GM12878 (cell line): ENCODE measurements at regions not wholly inside any gene's neighbourhood (a gene's known extent, or its start where the extent isn't known, plus 50 kb on each side); places are given as distances from the start of the nearest gene placed in this dataset.

Experiments used
- ATAC-seq: fragments of 200-7000 bp; cut with Tn5 transposase; 3 replicates; pipeline ENCODE4 v1.9.1; 2020; ENCODE audit warnings: mild to moderate bottlenecking, moderate library complexity
- BruUV-seq: library from RNA; stranded (reverse); fragments of 400-500 nt; replicated peaks from 2 replicates; lab custom pipeline; 2021; lab: Mats Ljungman, UMichigan
- CTCF ChIA-PET: fragments of 300-600 bp; sonication (Branson Sonifier 250); formaldehyde crosslinking; extraction: SDS; loops from one replicate; lab custom pipeline; 2021; ENCODE audit warnings: inconsistent platforms; lab: Yijun Ruan, JAX
- POLR2A ChIA-PET: fragments of 350-600 bp; formaldehyde crosslinking; extraction: SDS; loops from one replicate; lab custom pipeline; 2021; ENCODE audit warnings: inconsistent platforms; lab: Charles Lee
- RAD21 ChIA-PET: fragments of 300-600 bp; sonication (Branson Sonifier 250); formaldehyde crosslinking; loops from one replicate; lab custom pipeline; 2023; ENCODE audit warnings: antibody characterized with exemption; ENCODE audit not compliant: unreplicated experiment; lab: Charles Lee
- SMC1A ChIA-PET: fragments of 300-600 bp; sonication (Branson Sonifier 250); formaldehyde crosslinking; loops from one replicate; lab custom pipeline; 2023; ENCODE audit not compliant: unreplicated experiment, uncharacterized antibody; lab: Charles Lee
- DNase-seq: peaks from one replicate; pipeline ENCODE4 v3.0.0-alpha.2; 2011; ENCODE audit warnings: low read depth, low spot score
- FAIRE-seq: peaks from 3 replicates; lab custom pipeline; 2011; peaks lifted over from hg19 to GRCh38; lab: Jason Lieb, UNC
- H2AFZ ChIP-seq: 2 replicates; pipeline ENCODE4 v1.6.0; 2011; ENCODE audit warnings: low read depth, low read length, control low read depth; ENCODE audit not compliant: control insufficient read depth
- H3K27ac ChIP-seq: 2 replicates; pipeline ENCODE4 v1.5.1; 2011; ENCODE audit warnings: control low read depth; ENCODE audit not compliant: control insufficient read depth, insufficient read depth
- H3K27me3 ChIP-seq, 2 experiments: replicated peaks in 1 of 2; 2 replicates each; pipeline versions ENCODE4 v1.6.0 to v1.6.1; 2011; ENCODE audit warnings: low read length in 1 of 2; ENCODE audit not compliant: control insufficient read depth in 2 of 2, insufficient read depth in 2 of 2
- H3K36me3 ChIP-seq, 2 experiments: 2 replicates each; pipeline ENCODE4 v1.5.1; 2011; ENCODE audit warnings: low read length in 1 of 2; ENCODE audit not compliant: control insufficient read depth in 2 of 2, insufficient read depth in 2 of 2
- H3K4me1 ChIP-seq: 2 replicates; pipeline ENCODE4 v1.6.1; 2011; ENCODE audit warnings: mild to moderate bottlenecking, low read length, moderate library complexity, mixed read lengths; ENCODE audit not compliant: control insufficient read depth, insufficient read depth
- H3K4me2 ChIP-seq: 2 replicates; pipeline ENCODE4 v1.6.0; 2011; ENCODE audit warnings: control low read depth; ENCODE audit not compliant: control insufficient read depth, insufficient read depth
- H3K4me3 ChIP-seq: fragments of 200-600 bp; sonication (generic); 2 replicates; pipeline ENCODE4 v1.5.1; 2016
- H3K79me2 ChIP-seq: 2 replicates; pipeline ENCODE4 v1.6.0; 2011; ENCODE audit warnings: low read length; ENCODE audit not compliant: control insufficient read depth, insufficient read depth
- H3K9ac ChIP-seq: 2 replicates; pipeline ENCODE4 v1.8.0; 2011; ENCODE audit warnings: low read length, control low read depth, mixed read lengths; ENCODE audit not compliant: control insufficient read depth, insufficient read depth
- H3K9me3 ChIP-seq: replicated peaks from 3 replicates; pipeline ENCODE4 v1.5.1; 2011; ENCODE audit warnings: mild to moderate bottlenecking, low read length; ENCODE audit not compliant: control insufficient read depth, insufficient read depth
- H4K20me1 ChIP-seq: 2 replicates; pipeline ENCODE4 v1.6.0; 2011; ENCODE audit not compliant: control insufficient read depth, insufficient read depth
- BMI1 ChIP-seq: fragments of 450-650 bp; IDR thresholded peaks from 2 replicates; pipeline ENCODE4 v1.6.1; 2016; ENCODE audit warnings: mild to moderate bottlenecking, moderate library complexity, borderline replicate concordance
- ESRRA ChIP-seq: IDR thresholded peaks from 2 replicates; pipeline ENCODE4 v1.6.1; 2012; ENCODE audit warnings: mild to moderate bottlenecking, low read length, improper control_type of control experiment
- FOS ChIP-seq: IDR thresholded peaks from 3 replicates; pipeline ENCODE4 v1.6.1; 2011; ENCODE audit warnings: borderline replicate concordance; ENCODE audit not compliant: insufficient read length; ENCODE audit errors: extremely low read depth
- NFIC ChIP-seq: IDR thresholded peaks from 2 replicates; pipeline ENCODE4 v1.6.1; 2012; ENCODE audit warnings: low read depth, mild to moderate bottlenecking, inconsistent platforms, low read length, moderate library complexity
- PAX5 ChIP-seq: IDR thresholded peaks from 2 replicates; pipeline ENCODE4 v1.6.1; 2011; ENCODE audit warnings: low read depth, low read length, borderline replicate concordance
- POLR2AphosphoS5 ChIP-seq: IDR thresholded peaks from 2 replicates; pipeline ENCODE4 v1.6.1; 2011; ENCODE audit warnings: mild to moderate bottlenecking, low read length, inconsistent platforms
- POU2F2 ChIP-seq: IDR thresholded peaks from 3 replicates; pipeline ENCODE4 v1.6.1; 2011; ENCODE audit warnings: low read depth, mild to moderate bottlenecking, low read length, borderline replicate concordance
- SP1 ChIP-seq: IDR thresholded peaks from one replicate; pipeline ENCODE4 v1.6.1; 2011; ENCODE audit warnings: low read depth, low read length
- SUZ12 ChIP-seq: fragments of 200-600 bp; sonication (generic); IDR thresholded peaks from one replicate; pipeline ENCODE4 v1.6.1; 2018; ENCODE audit warnings: antibody characterized with exemption, mild to moderate bottlenecking; ENCODE audit not compliant: unreplicated experiment
- YBX1 ChIP-seq: fragments of 450-650 bp; IDR thresholded peaks from 2 replicates; pipeline ENCODE4 v1.6.1; 2016; ENCODE audit warnings: antibody characterized with exemption
- ZNF207 ChIP-seq: fragments of 450-650 bp; IDR thresholded peaks from 2 replicates; pipeline ENCODE4 v1.6.1; 2014; ENCODE audit warnings: antibody characterized with exemption, mild to moderate bottlenecking, borderline replicate concordance
- WGBS: methylation state at CpG from one replicate; pipeline ENCODE4 v1.1.6; 2016; ENCODE audit warnings: low lambda C conversion rate; ENCODE audit not compliant: insufficient replicate concordance, insufficient coverage; ENCODE audit errors: missing lambda C conversion rate; 5-methylcytosine and 5-hydroxymethylcytosine counted together
- in situ Hi-C: fragments of 300-500 bp; cut with MboI; formaldehyde crosslinking; loops from 9 replicates; pipeline ENCODE4 v1.14.3; 2018; ENCODE audit warnings: mixed read lengths
- intact Hi-C: fragments of 100-400 bp; cut with micrococcal nuclease; formaldehyde crosslinking; loops from one replicate; pipeline ENCODE4 v1.14.2; 2022; ENCODE audit not compliant: unreplicated experiment
- TF ChIP-seq, protein P1 (sequence below): fragments of 450-650 bp; conservative IDR thresholded peaks from 2 replicates; pipeline ENCODE4 v1.6.1; 2017; ENCODE audit warnings: mild to moderate bottlenecking, moderate library complexity
- TF ChIP-seq, protein P2 (sequence below): fragments of 450-650 bp; IDR thresholded peaks from 2 replicates; pipeline ENCODE4 v1.6.1; 2016; ENCODE audit warnings: mild to moderate bottlenecking

DNA sequence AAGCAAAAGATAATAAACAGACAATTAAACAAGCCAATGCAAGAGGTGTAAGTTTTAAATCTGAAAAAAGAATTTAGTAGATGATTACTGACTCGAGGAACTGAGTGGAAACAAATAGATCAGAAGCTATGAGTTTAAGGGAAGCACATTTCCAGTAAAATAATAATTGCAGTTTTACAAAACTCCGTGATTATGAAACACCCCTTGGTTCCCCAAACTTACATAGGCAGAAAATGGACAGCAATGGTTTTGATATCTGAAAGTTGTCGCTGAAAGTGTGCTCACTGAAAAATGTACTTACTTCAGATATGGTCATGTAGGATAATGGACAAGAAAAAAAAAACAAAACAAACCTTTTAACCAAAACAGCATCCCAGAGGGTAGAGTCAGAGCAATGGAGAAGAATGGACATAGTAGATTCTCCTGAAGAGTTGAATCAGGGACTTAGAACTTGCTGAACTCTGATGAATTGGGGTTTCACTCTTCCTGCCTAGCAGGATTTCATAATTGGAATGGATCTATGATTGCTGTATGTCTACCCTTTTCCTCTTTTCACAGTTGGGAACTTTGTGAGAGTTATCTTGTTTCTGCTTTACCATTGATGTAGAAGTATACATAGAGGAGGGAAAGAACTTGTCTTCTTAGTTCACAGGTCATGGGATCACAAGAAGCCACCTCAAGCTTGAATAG is 305.6 kb upstream of the ZEB2 start:
- Histone ChIP-seq H3K4me1 (no peaks in the 10 kb centered on the region), H3K4me3 (no peak overlapping the region), H4K20me1 (no peaks in the 10 kb centered on the region), H3K79me2 (no peaks in the 10 kb centered on the region), H3K9me3 (no peaks in the 10 kb centered on the region), H3K27ac (no peak overlapping the region), H3K4me2 (no peak overlapping the region), H2AFZ (no peak overlapping the region), H3K36me3 (no peaks in the 10 kb centered on the region), H3K27me3 (no peaks in the 10 kb centered on the region), H3K9ac (no peak overlapping the region)
- FAIRE-seq, result no peak
- TF ChIP-seq POLR2AphosphoS5, result no peak
- TF ChIP-seq BMI1, result no peak
- no peak for TF ChIP-seq YBX1
- no TSS peak for BruUV-seq
- DNase-seq, result no peak
- WGBS, result 39% methylated on average over 3 of the region's 3 CpGs
- RAD21 ChIA-PET, result no interaction called here
- CTCF ChIA-PET, result no interaction called here
- intact Hi-C loops (no loop called here), in situ Hi-C loops (no loop called here)
- SMC1A ChIA-PET, result interaction anchor here (0.6 kb wide), 1 partner anchor 261 kb away, joined by 3 read pairs; no protein-coding TSS in a partner anchor
- ATAC-seq, result no peak
- POLR2A ChIA-PET, result no interaction called here

DNA sequence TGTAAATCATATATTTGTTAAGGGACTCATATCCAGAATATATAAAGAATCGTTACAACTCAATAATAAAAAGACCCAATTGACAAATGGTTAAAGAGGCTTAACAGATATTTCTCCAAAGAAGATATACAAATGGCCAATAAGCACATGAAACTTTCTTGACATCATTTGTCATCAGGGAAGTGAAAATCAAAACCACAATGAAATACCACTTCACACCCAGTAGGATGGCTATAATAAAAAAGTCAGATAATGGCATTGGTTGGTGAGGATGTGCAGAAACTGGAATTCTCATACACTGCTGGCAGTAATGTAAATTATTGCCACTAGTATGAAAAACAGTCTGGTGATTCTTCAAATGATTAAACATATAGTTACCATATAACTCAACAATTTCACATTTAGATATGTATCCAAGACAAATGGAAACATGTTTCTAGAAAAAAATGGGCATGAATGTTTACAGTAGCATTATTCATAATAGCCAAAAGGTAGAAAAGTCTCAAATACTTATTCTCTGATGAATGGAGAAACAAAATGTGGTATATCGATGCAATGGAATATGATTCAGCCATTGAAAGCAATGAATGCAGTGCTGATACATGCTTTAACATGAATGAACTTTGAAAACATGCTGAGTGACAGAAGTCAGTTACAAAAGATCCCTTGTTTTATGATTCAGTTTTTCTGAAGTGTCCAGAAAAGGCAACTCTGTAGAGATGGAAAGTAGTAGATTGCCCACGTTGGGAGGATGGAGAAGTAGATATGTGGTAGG is 304.6 kb upstream of the ZEB2 start:
- Histone ChIP-seq H3K4me3 (no peak overlapping the region), H3K79me2 (no peaks in the 10 kb centered on the region), H3K27ac (no peak overlapping the region), H4K20me1 (no peaks in the 10 kb centered on the region), H2AFZ (no peak overlapping the region), H3K9me3 (no peaks in the 10 kb centered on the region), H3K36me3 (no peaks in the 10 kb centered on the region), H3K4me1 (no peaks in the 10 kb centered on the region), H3K27me3 (no peaks in the 10 kb centered on the region), H3K9ac (no peak overlapping the region), H3K4me2 (no peak overlapping the region)
- FAIRE-seq (no peak), ATAC-seq (no peak), DNase-seq (no peak)
- ChIA-PET CTCF (no interaction called here), POLR2A (no interaction called here), SMC1A (no interaction called here), RAD21 (no interaction called here)
- BruUV-seq, result no TSS peak
- 30% methylated on average over 3 of the region's 3 CpGs for WGBS
- intact Hi-C loops (no loop called here), in situ Hi-C loops (no loop called here)
- TF ChIP-seq FOS, result no peak
- TF ChIP-seq NFIC, result no peak
- TF ChIP-seq ZNF207, result no peak
- TF ChIP-seq, protein P1, sequence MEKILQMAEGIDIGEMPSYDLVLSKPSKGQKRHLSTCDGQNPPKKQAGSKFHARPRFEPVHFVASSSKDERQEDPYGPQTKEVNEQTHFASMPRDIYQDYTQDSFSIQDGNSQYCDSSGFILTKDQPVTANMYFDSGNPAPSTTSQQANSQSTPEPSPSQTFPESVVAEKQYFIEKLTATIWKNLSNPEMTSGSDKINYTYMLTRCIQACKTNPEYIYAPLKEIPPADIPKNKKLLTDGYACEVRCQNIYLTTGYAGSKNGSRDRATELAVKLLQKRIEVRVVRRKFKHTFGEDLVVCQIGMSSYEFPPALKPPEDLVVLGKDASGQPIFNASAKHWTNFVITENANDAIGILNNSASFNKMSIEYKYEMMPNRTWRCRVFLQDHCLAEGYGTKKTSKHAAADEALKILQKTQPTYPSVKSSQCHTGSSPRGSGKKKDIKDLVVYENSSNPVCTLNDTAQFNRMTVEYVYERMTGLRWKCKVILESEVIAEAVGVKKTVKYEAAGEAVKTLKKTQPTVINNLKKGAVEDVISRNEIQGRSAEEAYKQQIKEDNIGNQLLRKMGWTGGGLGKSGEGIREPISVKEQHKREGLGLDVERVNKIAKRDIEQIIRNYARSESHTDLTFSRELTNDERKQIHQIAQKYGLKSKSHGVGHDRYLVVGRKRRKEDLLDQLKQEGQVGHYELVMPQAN, result no peak
- no peak for TF ChIP-seq PAX5
- no peak for TF ChIP-seq POU2F2
- no peak for TF ChIP-seq SP1
- TF ChIP-seq, protein P2, sequence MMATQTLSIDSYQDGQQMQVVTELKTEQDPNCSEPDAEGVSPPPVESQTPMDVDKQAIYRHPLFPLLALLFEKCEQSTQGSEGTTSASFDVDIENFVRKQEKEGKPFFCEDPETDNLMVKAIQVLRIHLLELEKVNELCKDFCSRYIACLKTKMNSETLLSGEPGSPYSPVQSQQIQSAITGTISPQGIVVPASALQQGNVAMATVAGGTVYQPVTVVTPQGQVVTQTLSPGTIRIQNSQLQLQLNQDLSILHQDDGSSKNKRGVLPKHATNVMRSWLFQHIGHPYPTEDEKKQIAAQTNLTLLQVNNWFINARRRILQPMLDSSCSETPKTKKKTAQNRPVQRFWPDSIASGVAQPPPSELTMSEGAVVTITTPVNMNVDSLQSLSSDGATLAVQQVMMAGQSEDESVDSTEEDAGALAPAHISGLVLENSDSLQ, result no peak
- no peak for TF ChIP-seq ESRRA
- TF ChIP-seq SUZ12, result no peak
